Esophagus squamous epithelium (tissue), 4 donors: ENCODE measurements at regions not wholly inside any gene's neighbourhood (a gene's known extent, or its start where the extent isn't known, plus 50 kb on each side); places are given as distances from the start of the nearest gene placed in this dataset.

Source experiments
- POLR2A ChIP-seq, 4 donors: fragments of 450-650 bp; IDR thresholded peaks; one replicate each; pipeline ENCODE4 v1.6.1; 2017; ENCODE audit warnings: antibody characterized with exemption in 4 of 4, mild to moderate bottlenecking in 4 of 4, moderate library complexity in 3 of 4
- TF ChIP-seq, protein P1 (sequence below), 6 experiments: fragments of 450-650 bp in 4 of 6; fragments of 200-600 bp in 2 of 6; sonication (generic) in 2 of 6; IDR thresholded peaks; one replicate each; pipeline ENCODE4 v1.5.1; 2016 to 2019; ENCODE audit warnings: antibody characterized with exemption in 6 of 6, mild to moderate bottlenecking in 4 of 6, moderate library complexity in 4 of 6

DNA sequence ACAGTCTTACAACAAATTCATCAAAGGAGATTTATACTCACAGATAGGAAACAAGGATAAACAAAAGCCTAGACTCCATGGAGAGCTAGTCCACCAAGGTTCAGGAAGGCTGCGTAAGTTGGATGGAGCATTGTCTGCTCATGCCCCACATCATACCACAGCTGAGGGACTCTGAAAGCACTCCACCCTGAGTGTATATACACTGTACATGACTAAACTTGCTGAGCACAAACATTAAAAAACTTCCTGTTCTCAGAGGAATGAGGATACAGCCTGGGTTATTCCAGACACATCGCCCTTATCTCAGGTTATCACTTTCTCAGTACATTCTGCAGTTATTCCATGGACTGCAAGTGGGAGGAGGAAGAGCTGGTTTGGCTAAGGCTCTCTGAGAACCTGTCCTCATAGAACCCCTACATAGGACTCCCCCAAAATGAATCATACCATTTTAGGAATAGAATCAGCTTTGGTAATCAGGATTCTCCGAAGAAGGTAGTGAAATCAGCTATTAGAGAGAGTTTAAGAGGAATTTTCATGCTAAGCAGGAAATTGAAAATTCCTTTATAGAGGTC, 58.0 kb upstream of the PRMT6 start:
- TF ChIP-seq, protein P1, sequence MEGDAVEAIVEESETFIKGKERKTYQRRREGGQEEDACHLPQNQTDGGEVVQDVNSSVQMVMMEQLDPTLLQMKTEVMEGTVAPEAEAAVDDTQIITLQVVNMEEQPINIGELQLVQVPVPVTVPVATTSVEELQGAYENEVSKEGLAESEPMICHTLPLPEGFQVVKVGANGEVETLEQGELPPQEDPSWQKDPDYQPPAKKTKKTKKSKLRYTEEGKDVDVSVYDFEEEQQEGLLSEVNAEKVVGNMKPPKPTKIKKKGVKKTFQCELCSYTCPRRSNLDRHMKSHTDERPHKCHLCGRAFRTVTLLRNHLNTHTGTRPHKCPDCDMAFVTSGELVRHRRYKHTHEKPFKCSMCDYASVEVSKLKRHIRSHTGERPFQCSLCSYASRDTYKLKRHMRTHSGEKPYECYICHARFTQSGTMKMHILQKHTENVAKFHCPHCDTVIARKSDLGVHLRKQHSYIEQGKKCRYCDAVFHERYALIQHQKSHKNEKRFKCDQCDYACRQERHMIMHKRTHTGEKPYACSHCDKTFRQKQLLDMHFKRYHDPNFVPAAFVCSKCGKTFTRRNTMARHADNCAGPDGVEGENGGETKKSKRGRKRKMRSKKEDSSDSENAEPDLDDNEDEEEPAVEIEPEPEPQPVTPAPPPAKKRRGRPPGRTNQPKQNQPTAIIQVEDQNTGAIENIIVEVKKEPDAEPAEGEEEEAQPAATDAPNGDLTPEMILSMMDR (IDR thresholded peaks at IDR 0.05), result no peak
- TF ChIP-seq POLR2A (IDR thresholded peaks at IDR 0.05), result no peak
